ENCODE measurements at regions not wholly inside any gene's neighbourhood (a gene's known extent, or its start where the extent isn't known, plus 50 kb on each side); places are given as distances from the start of the nearest gene placed in this dataset.

GRCh38 chrX:147749308-147749707 is 162.4 kb upstream of the FMR1 start:
- DNase-seq (no peak), ATAC-seq (no peak)
- Histone ChIP-seq H3K4me1 (no peaks in the 10 kb centered on the region), H3K27me3 (ENCODE audit: insufficient read depth in 3 of 3, low read length in 2 of 3) (no peaks in the 10 kb centered on the region), H3K36me3 (ENCODE audit: insufficient read depth in 1 of 2, low read depth in 1 of 2) (no peaks in the 10 kb centered on the region), H3K27ac (no peak overlapping the region), H3K9me3 (no peaks in the 10 kb centered on the region), H3K4me3 (no peak overlapping the region)
- intact Hi-C loops (cut with DNase I), result no loop called here
- 50 to 65% (median 50%) methylated on average over 2 of the region's 2 CpGs for WGBS, 3 donors
- TF ChIP-seq CTCF (IDR thresholded peaks at IDR 0.05), result no peak

GRCh38 chrX:147757750-147758149 is 154.0 kb upstream of the FMR1 start:
- Histone ChIP-seq H3K4me1 (no peaks in the 10 kb centered on the region), H3K36me3 (ENCODE audit: insufficient read depth in 1 of 2, low read depth in 1 of 2) (no peaks in the 10 kb centered on the region), H3K27me3 (ENCODE audit: insufficient read depth in 3 of 3, low read length in 2 of 3) (no peaks in the 10 kb centered on the region), H3K9me3 (no peaks in the 10 kb centered on the region), H3K27ac (no peak overlapping the region), H3K4me3 (no peak overlapping the region)
- no peak for ATAC-seq
- TF ChIP-seq CTCF (IDR thresholded peaks at IDR 0.05), result no peak
- DNase-seq, result no peak
- intact Hi-C loops (cut with DNase I), result no loop called here
- WGBS, 3 donors, result 64 to 69% (median 66%) methylated on average over 5 of the region's 5 CpGs

- intact Hi-C loops (cut with DNase I), result no loop called here
- H3K4me1 ChIP-seq, result no peaks in the 10 kb centered on the region
- H3K9me3 ChIP-seq, result no peaks in the 10 kb centered on the region
- H3K27me3 ChIP-seq (ENCODE audit: insufficient read depth in 3 of 3, low read length in 2 of 3), result no peaks in the 10 kb centered on the region
- H3K36me3 ChIP-seq (ENCODE audit: insufficient read depth in 1 of 2, low read depth in 1 of 2), result no peaks in the 10 kb centered on the region
- no peak overlapping the region for H3K4me3 ChIP-seq
- TF ChIP-seq CTCF (IDR thresholded peaks at IDR 0.05), result no peak
- H3K27ac ChIP-seq, result no peak overlapping the region
- no peak for ATAC-seq
- 79 to 96% (median 88%) methylated on average over 1 of the region's 1 CpG for WGBS, 3 donors
- DNase-seq, result no peak
Measured at GRCh38 chrX:147763131-147763530, 148.6 kb upstream of the FMR1 start.

- TF ChIP-seq CTCF (IDR thresholded peaks at IDR 0.05), result no peak
- no peak for DNase-seq
- intact Hi-C loops (cut with DNase I), result no loop called here
- Histone ChIP-seq H3K27ac (no peak overlapping the region), H3K4me3 (no peak overlapping the region), H3K27me3 (ENCODE audit: insufficient read depth in 3 of 3, low read length in 2 of 3) (no peaks in the 10 kb centered on the region), H3K36me3 (ENCODE audit: insufficient read depth in 1 of 2, low read depth in 1 of 2) (no peaks in the 10 kb centered on the region), H3K4me1 (no peaks in the 10 kb centered on the region), H3K9me3 (no peaks in the 10 kb centered on the region)
- no peak for ATAC-seq
- WGBS, 3 donors, result 36 to 76% (median 73%) methylated on average over 1 of the region's 1 CpG
Measured at GRCh38 chrX:147764868-147765267, 146.9 kb upstream of the FMR1 start.

- ATAC-seq, result no peak
- intact Hi-C loops (cut with DNase I), result no loop called here
Measured at GRCh38 chrX:147770858-147771257, 140.9 kb upstream of the FMR1 start.

More at GRCh38 chrX:147770858-147771257, 140.9 kb upstream of the FMR1 start:
- no peaks in the 10 kb centered on the region for H3K4me1 ChIP-seq
- DNase-seq, result no peak
- WGBS, 3 donors, result 80 to 95% (median 89%) methylated on average over 1 of the region's 1 CpG
- no peak for TF ChIP-seq CTCF (IDR thresholded peaks at IDR 0.05)
- no peak overlapping the region for H3K4me3 ChIP-seq
- no peak overlapping the region for H3K27ac ChIP-seq
- H3K9me3 ChIP-seq, result no peaks in the 10 kb centered on the region
- H3K36me3 ChIP-seq (ENCODE audit: insufficient read depth in 1 of 2, low read depth in 1 of 2), result no peaks in the 10 kb centered on the region
- H3K27me3 ChIP-seq (ENCODE audit: insufficient read depth in 3 of 3, low read length in 2 of 3), result no peaks in the 10 kb centered on the region
